ENCODE measurements at regions not wholly inside any gene's neighbourhood (a gene's known extent, or its start where the extent isn't known, plus 50 kb on each side); places are given as distances from the start of the nearest gene placed in this dataset.

- no TSS peak for BruUV-seq (replicated peaks)
- H3K4me3 ChIP-seq = no peak overlapping the region
- POLR2A ChIA-PET = no interaction called here
- no peaks in the 10 kb centered on the region for H3K9me3 ChIP-seq (replicated peaks; ENCODE audit: control insufficient read depth, insufficient read depth, low read length)
- no peaks in the 10 kb centered on the region for H3K36me3 ChIP-seq (ENCODE audit: control insufficient read depth in 2 of 2, insufficient read depth in 2 of 2, low read length in 1 of 2)
- WGBS (ENCODE audit: insufficient coverage, insufficient replicate concordance, low lambda C conversion rate, missing lambda C conversion rate) = 6% methylated on average over 5 of the region's 5 CpGs
- no peak overlapping the region for H2AFZ ChIP-seq (ENCODE audit: control insufficient read depth, low read depth, low read length)
- SMC1A ChIA-PET (ENCODE audit: uncharacterized antibody, unreplicated experiment) = no interaction called here
- H3K27me3 ChIP-seq (replicated peaks in 1 of 2; ENCODE audit: control insufficient read depth in 2 of 2, insufficient read depth in 2 of 2, low read length in 1 of 2) = no peaks in the 10 kb centered on the region
- H3K4me1 ChIP-seq (ENCODE audit: control insufficient read depth, insufficient read depth, low read length) = no peaks in the 10 kb centered on the region
- TF ChIP-seq, protein P1, sequence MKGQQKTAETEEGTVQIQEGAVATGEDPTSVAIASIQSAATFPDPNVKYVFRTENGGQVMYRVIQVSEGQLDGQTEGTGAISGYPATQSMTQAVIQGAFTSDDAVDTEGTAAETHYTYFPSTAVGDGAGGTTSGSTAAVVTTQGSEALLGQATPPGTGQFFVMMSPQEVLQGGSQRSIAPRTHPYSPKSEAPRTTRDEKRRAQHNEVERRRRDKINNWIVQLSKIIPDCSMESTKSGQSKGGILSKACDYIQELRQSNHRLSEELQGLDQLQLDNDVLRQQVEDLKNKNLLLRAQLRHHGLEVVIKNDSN (IDR thresholded peaks at IDR 0.05; ENCODE audit: borderline replicate concordance, extremely low read length, insufficient read depth, low read depth, low read length) = no peak
- TF ChIP-seq SMC3 (IDR thresholded peaks at IDR 0.05; ENCODE audit: borderline replicate concordance, low read length) (no peak), MYC (IDR thresholded peaks at IDR 0.05; ENCODE audit: insufficient read depth, insufficient read length, insufficient replicate concordance, low read length, severe bottlenecking) (no peak), RAD51 (IDR thresholded peaks at IDR 0.05) (no peak), SREBF2 (IDR thresholded peaks at IDR 0.05; ENCODE audit: low read length) (no peak), SREBF1 (IDR thresholded peaks at IDR 0.05; ENCODE audit: low read length) (no peak), CHD1 (IDR thresholded peaks at IDR 0.05; ENCODE audit: low read depth, low read length) (no peak), DPF2 (IDR thresholded peaks at IDR 0.05) (no peak), POLR2AphosphoS2 (IDR thresholded peaks at IDR 0.05; ENCODE audit: low read depth, low read length) (no peak), EED (IDR thresholded peaks at IDR 0.05; ENCODE audit: low read depth) (no peak), SMAD1 (IDR thresholded peaks at IDR 0.05; ENCODE audit: low read depth, partially characterized antibody) (no peak), NFXL1 (IDR thresholded peaks at IDR 0.05; ENCODE audit: borderline replicate concordance) (no peak), WRNIP1 (IDR thresholded peaks at IDR 0.05; ENCODE audit: borderline replicate concordance, low read depth, low read length) (no peak), RELB (IDR thresholded peaks at IDR 0.05; ENCODE audit: low read depth) (no peak)
- TF ChIP-seq, protein P2, sequence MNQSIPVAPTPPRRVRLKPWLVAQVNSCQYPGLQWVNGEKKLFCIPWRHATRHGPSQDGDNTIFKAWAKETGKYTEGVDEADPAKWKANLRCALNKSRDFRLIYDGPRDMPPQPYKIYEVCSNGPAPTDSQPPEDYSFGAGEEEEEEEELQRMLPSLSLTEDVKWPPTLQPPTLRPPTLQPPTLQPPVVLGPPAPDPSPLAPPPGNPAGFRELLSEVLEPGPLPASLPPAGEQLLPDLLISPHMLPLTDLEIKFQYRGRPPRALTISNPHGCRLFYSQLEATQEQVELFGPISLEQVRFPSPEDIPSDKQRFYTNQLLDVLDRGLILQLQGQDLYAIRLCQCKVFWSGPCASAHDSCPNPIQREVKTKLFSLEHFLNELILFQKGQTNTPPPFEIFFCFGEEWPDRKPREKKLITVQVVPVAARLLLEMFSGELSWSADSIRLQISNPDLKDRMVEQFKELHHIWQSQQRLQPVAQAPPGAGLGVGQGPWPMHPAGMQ (IDR thresholded peaks at IDR 0.05; ENCODE audit: borderline replicate concordance) = no peak
- no peak overlapping the region for H3K4me2 ChIP-seq (ENCODE audit: control insufficient read depth, insufficient read depth)
- intact Hi-C loops (cut with micrococcal nuclease; ENCODE audit: unreplicated experiment) (no loop called here), in situ Hi-C loops (cut with MboI) (no loop called here)
- no peak overlapping the region for H3K27ac ChIP-seq (ENCODE audit: control insufficient read depth, insufficient read depth)
- no peak for ATAC-seq
- no peak for FAIRE-seq
- H4K20me1 ChIP-seq (ENCODE audit: control insufficient read depth, insufficient read depth) = no peaks in the 10 kb centered on the region
- no peak overlapping the region for H3K9ac ChIP-seq (ENCODE audit: control insufficient read depth, insufficient read depth, low read length)
- RAD21 ChIA-PET (ENCODE audit: unreplicated experiment) = no interaction called here
- H3K79me2 ChIP-seq (ENCODE audit: control insufficient read depth, insufficient read depth, low read length) = no peaks in the 10 kb centered on the region
- DNase-seq (ENCODE audit: low read depth, low spot score) = no peak
- CTCF ChIA-PET = no interaction called here
Measured at GRCh38 chr4:58191109-58191508, 1080.9 kb upstream of the IGFBP7 start.

Data from GM12878 (cell line).